OCI-LY7 (cell line): ENCODE measurements at regions not wholly inside any gene's neighbourhood (a gene's known extent, or its start where the extent isn't known, plus 50 kb on each side); places are given as distances from the start of the nearest gene placed in this dataset.

Experiments used
- BruUV-seq: library from RNA; stranded (reverse); fragments of 400-500 nt; replicated peaks from 2 replicates; lab custom pipeline; 2021; lab: Mats Ljungman, UMichigan
- CTCF ChIA-PET: fragments of 300-600 bp; sonication (Branson Sonifier 250); formaldehyde crosslinking; loops from one replicate; lab custom pipeline; 2022; ENCODE audit warnings: antibody characterized with exemption; ENCODE audit not compliant: unreplicated experiment; lab: Charles Lee
- POLR2A ChIA-PET: fragments of 300-600 bp; sonication (Branson Sonifier 250); formaldehyde crosslinking; loops from one replicate; lab custom pipeline; 2022; ENCODE audit warnings: antibody characterized with exemption; lab: Charles Lee
- DNase-seq: peaks from one replicate; pipeline ENCODE4 v3.0.0-alpha.2; 2015; ENCODE audit warnings: low spot score
- H2AFZ ChIP-seq: fragments of 200-600 bp; sonication (generic), shearing (Covaris generic); 2 replicates; pipeline ENCODE4 v1.6.1; 2014; ENCODE audit warnings: mild to moderate bottlenecking, antibody characterized with exemption, low read length, moderate library complexity
- H3K27ac ChIP-seq: fragments of 200-600 bp; sonication (generic); 2 replicates; pipeline ENCODE4 v1.5.1; 2014; ENCODE audit warnings: mixed run types, low read depth, mild to moderate bottlenecking, moderate library complexity, low read length, inconsistent platforms; ENCODE audit not compliant: poor library complexity, severe bottlenecking
- H3K36me3 ChIP-seq: fragments of 200-600 bp; sonication (generic); 2 replicates; pipeline ENCODE4 v1.6.1; 2014; ENCODE audit warnings: mild to moderate bottlenecking, antibody characterized with exemption, low read length, moderate library complexity, mixed read lengths; ENCODE audit not compliant: insufficient read depth
- H3K4me1 ChIP-seq: fragments of 200-600 bp; sonication (generic); 2 replicates; pipeline ENCODE4 v1.5.1; 2014; ENCODE audit warnings: mild to moderate bottlenecking, low read length; ENCODE audit not compliant: insufficient read depth, poor library complexity, severe bottlenecking
- H3K4me2 ChIP-seq: fragments of 200-600 bp; sonication (generic); 2 replicates; pipeline ENCODE4 v1.6.1; 2014; ENCODE audit warnings: mild to moderate bottlenecking, low read length
- H3K4me3 ChIP-seq: fragments of 200-600 bp; sonication (generic); 2 replicates; pipeline ENCODE4 v1.5.1; 2014; ENCODE audit warnings: mild to moderate bottlenecking, low read depth, low read length; ENCODE audit not compliant: poor library complexity, severe bottlenecking
- H3K79me2 ChIP-seq: fragments of 200-600 bp; sonication (generic); 2 replicates; pipeline ENCODE4 v1.6.1; 2016; ENCODE audit warnings: low read depth, mild to moderate bottlenecking, low read length, moderate library complexity, mixed read lengths; ENCODE audit not compliant: insufficient read depth
- H3K9me2 ChIP-seq: fragments of 200-600 bp; sonication (generic); 2 replicates; pipeline ENCODE4 v1.6.1; 2016; ENCODE audit warnings: mild to moderate bottlenecking, low read length, mixed read lengths; ENCODE audit not compliant: insufficient read depth
- H3K9me3 ChIP-seq: fragments of 200-600 bp; sonication (generic); 2 replicates; pipeline ENCODE4 v1.6.1; 2014; ENCODE audit warnings: mild to moderate bottlenecking, mixed run types, low read length, mixed read lengths
- H4K20me1 ChIP-seq: fragments of 200-600 bp; sonication (generic); 2 replicates; pipeline ENCODE4 v1.6.1; 2014; ENCODE audit warnings: mild to moderate bottlenecking, antibody characterized with exemption, low read length, moderate library complexity, mixed read lengths; ENCODE audit not compliant: insufficient read depth
- CTCF ChIP-seq: fragments of 200-600 bp; sonication (generic); conservative IDR thresholded peaks from 2 replicates; pipeline ENCODE4 v1.5.1; 2014; ENCODE audit warnings: mild to moderate bottlenecking, antibody characterized with exemption, low read length, moderate library complexity, mixed read lengths
- EZH2phosphoT487 ChIP-seq: fragments of 200-600 bp; sonication (generic); IDR thresholded peaks from 2 replicates; pipeline ENCODE4 v1.6.1; 2018; ENCODE audit warnings: low read depth, borderline replicate concordance, mild to moderate bottlenecking, mixed run types, antibody characterized with exemption, low read length, moderate library complexity, mixed read lengths
- intact Hi-C: fragments of 100-400 bp; cut with micrococcal nuclease; formaldehyde crosslinking; loops from one replicate; pipeline ENCODE4 v1.10.0; 2022; ENCODE audit not compliant: unreplicated experiment

- no TSS peak for BruUV-seq
- ChIA-PET POLR2A (interaction anchor here (1.4 kb wide), 1 partner anchor 15 kb away, joined by 3 read pairs; no protein-coding TSS in a partner anchor), CTCF (no interaction called here)
- Histone ChIP-seq H4K20me1 (no peaks in the 10 kb centered on the region), H3K4me2 (no peak overlapping the region), H3K4me3 (no peak overlapping the region), H3K9me3 (no peaks in the 10 kb centered on the region), H3K4me1 (no peaks in the 10 kb centered on the region), H3K36me3 (no peaks in the 10 kb centered on the region), H2AFZ (no peak overlapping the region), H3K9me2 (no peaks in the 10 kb centered on the region), H3K79me2 (no peaks in the 10 kb centered on the region), H3K27ac (no peak overlapping the region)
- no peak for DNase-seq
- intact Hi-C loops: no loop called here
- TF ChIP-seq CTCF (no peak), EZH2phosphoT487 (no peak)
These were observed 490.4 kb upstream of the ADGRB3 start for GRCh38 chr6:68144667-68145066.

GRCh38 chr6:68141190-68141589 is 493.9 kb upstream of the ADGRB3 start:
- intact Hi-C loops: no loop called here
- Histone ChIP-seq H4K20me1 (no peaks in the 10 kb centered on the region), H3K4me3 (no peak overlapping the region), H3K79me2 (no peaks in the 10 kb centered on the region), H3K4me2 (no peak overlapping the region), H2AFZ (no peak overlapping the region), H3K9me2 (no peaks in the 10 kb centered on the region), H3K4me1 (no peaks in the 10 kb centered on the region), H3K27ac (no peak overlapping the region), H3K9me3 (no peaks in the 10 kb centered on the region), H3K36me3 (no peaks in the 10 kb centered on the region)
- DNase-seq: no peak
- POLR2A ChIA-PET: no interaction called here
- CTCF ChIA-PET: no interaction called here
- no TSS peak for BruUV-seq
- no peak for TF ChIP-seq CTCF
- TF ChIP-seq EZH2phosphoT487: no peak

GRCh38 chr6:68139130-68139529 is 496.0 kb upstream of the ADGRB3 start:
- intact Hi-C loops: no loop called here
- no peak overlapping the region for H3K4me3 ChIP-seq
- no peaks in the 10 kb centered on the region for H3K4me1 ChIP-seq
- H4K20me1 ChIP-seq: no peaks in the 10 kb centered on the region
- H3K27ac ChIP-seq: no peak overlapping the region
- no peaks in the 10 kb centered on the region for H3K79me2 ChIP-seq
- no peaks in the 10 kb centered on the region for H3K36me3 ChIP-seq
- no peak overlapping the region for H3K4me2 ChIP-seq
- H2AFZ ChIP-seq: no peak overlapping the region
- no peaks in the 10 kb centered on the region for H3K9me3 ChIP-seq
- H3K9me2 ChIP-seq: no peaks in the 10 kb centered on the region
- no TSS peak for BruUV-seq
- ChIA-PET POLR2A (no interaction called here), CTCF (no interaction called here)
- TF ChIP-seq EZH2phosphoT487 (no peak), CTCF (no peak)
- no peak for DNase-seq
